ENCODE measurements at regions not wholly inside any gene's neighbourhood (a gene's known extent, or its start where the extent isn't known, plus 50 kb on each side); places are given as distances from the start of the nearest gene placed in this dataset.

GRCh38 chr9:106675780-106676179 is 187.2 kb upstream of the ZNF462 start:
- TF ChIP-seq, protein P1, sequence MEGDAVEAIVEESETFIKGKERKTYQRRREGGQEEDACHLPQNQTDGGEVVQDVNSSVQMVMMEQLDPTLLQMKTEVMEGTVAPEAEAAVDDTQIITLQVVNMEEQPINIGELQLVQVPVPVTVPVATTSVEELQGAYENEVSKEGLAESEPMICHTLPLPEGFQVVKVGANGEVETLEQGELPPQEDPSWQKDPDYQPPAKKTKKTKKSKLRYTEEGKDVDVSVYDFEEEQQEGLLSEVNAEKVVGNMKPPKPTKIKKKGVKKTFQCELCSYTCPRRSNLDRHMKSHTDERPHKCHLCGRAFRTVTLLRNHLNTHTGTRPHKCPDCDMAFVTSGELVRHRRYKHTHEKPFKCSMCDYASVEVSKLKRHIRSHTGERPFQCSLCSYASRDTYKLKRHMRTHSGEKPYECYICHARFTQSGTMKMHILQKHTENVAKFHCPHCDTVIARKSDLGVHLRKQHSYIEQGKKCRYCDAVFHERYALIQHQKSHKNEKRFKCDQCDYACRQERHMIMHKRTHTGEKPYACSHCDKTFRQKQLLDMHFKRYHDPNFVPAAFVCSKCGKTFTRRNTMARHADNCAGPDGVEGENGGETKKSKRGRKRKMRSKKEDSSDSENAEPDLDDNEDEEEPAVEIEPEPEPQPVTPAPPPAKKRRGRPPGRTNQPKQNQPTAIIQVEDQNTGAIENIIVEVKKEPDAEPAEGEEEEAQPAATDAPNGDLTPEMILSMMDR (IDR thresholded peaks at IDR 0.05), result no peak
- TF ChIP-seq EZH2phosphoT487 (IDR thresholded peaks at IDR 0.05) (no peak), EZH2 (IDR thresholded peaks at IDR 0.05) (no peak)

All from neural progenitor cell (in vitro differentiated cells).